Stimulated activated CD4-positive, alpha-beta T cell treated with anti-CD3 and anti-CD28 coated beads, Interleukin-12 subunit alpha, Interleukin-12 subunit beta, amount 100 ng/mL, for 24 hours (primary cell): ENCODE measurements at regions not wholly inside any gene's neighbourhood (a gene's known extent, or its start where the extent isn't known, plus 50 kb on each side); places are given as distances from the start of the nearest gene placed in this dataset.
"Not testable (repeated sequence)": the region's sequence is repeated elsewhere in the genome, so short reads cannot be mapped to it uniquely, and the experiment has no call there.

Experiments
- DNase-seq, 2 experiments: peaks; one replicate each; pipeline ENCODE4 v3.0.0-alpha.2; 2020; ENCODE audit warnings: low read depth in 2 of 2

GRCh38 chr4:14361084-14361483, 641.2 kb upstream of the CPEB2 start:
- no peak for DNase-seq

DNA sequence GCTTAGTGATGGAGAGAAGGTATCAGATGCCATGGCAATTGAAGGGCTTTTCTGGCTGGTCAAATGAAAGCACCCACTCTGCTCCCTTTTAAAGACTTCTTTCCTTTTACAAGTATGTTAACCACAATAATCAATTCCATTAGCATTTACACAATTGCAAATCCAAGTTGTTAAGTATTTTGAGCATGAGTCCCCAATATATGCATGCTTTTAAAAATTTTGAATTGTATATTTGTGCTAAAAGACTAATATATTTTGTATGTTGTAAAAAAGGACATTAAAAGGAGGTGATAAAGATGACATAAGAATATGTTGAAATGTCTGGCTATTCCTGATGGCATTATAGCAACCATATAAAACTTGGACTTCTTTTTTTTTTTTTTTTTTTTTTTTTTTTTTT, 639.9 kb upstream of the CPEB2 start:
- DNase-seq: no peak

DNA sequence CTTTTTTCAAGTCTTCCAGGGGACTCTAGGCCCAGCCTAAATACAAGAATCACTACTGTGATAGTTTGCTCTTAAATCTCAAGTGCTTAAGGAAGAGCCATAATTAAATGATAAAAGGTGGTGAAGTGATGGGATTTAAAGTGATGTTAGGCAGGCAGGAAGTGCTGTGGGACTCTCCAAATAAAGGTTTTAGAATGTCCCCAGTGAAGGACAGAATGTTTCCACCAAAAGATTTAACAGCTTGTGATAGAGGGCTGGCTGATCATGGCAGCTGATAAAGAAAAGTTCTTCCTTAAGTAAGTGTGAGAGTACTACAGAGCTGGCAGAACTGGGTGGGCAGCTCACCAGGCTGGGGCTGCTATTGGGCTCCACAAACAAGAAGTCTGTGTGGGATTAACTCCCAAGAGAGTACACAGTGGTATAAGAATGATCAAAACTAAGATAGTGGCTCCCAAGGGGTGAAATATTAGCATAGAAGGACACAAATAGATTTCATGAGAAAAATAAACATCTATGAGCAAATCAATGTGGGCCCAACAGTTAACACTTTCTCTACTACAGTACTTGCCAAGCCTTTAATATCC, 637.2 kb upstream of the CPEB2 start:
- DNase-seq: no peak

GRCh38 chr4:14368391-14368790, 633.9 kb upstream of the CPEB2 start:
- no peak for DNase-seq

GRCh38 chr4:14371131-14371530, 631.1 kb upstream of the CPEB2 start:
- no peak for DNase-seq

- no peak for DNase-seq
Observed at GRCh38 chr4:14375816-14376215, 626.5 kb upstream of the CPEB2 start.

DNA sequence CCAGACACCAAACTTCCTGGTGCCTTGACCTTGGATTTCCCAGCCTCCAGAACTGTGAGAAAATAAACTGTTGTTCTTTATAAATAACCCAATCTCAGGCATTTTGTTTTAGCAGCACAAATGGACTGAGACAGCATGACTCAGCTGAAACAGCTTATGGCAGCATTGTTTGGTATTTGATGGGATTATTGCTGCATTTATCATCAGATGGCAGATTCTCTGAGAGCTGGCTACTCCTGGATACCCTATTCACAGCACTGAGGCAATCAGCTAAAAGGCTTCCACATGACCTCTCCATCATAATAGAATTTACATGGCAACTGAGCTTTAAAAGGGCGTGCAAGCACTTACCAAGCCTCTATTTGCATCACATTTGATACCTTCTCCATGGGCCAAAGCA, 623.1 kb upstream of the CPEB2 start:
- DNase-seq: no peak

DNA sequence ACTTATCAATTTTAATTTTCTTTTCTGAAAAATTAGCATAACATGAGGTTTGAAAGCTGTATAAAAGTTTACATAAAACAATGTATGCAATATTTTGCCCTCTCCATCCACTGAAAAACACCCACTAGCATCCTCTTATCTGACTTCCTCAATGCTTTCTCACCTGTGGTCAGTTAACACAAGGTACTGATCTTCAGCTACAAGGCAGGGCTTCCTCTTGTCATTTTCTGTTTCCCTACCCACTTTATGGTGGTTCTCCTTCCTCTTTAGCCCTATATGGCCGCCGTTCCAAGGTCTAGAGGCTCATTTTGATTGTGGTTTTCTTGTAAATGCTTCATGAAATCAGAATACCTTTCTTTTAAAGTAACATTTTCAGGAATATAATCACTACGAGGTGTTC, 618.6 kb upstream of the CPEB2 start:
- no peak for DNase-seq

DNA sequence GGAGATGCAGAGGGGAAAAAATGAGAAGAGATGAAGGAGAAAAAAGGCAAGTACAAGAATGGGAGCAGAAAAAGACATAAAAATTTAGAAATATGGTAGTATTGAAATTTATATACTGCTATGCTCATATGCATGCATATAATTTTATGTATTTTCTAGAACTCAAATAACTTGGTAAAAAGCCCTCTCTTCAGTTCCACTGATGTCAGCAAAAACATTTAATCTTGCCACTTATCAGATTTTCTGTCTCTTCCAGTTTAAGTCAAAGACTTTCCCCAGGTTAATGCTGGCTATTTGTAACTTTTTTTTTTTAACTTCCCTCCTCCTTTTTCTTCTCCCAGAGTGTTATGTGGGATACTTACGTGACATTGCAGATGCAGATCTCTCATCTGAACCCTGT, 617.5 kb upstream of the CPEB2 start:
- no peak for DNase-seq

GRCh38 chr4:14386196-14386595, 616.1 kb upstream of the CPEB2 start:
- no peak for DNase-seq

- no peak for DNase-seq
Observed at GRCh38 chr4:14387647-14388046, 614.6 kb upstream of the CPEB2 start.

- no peak for DNase-seq
Observed at GRCh38 chr4:14392378-14392777, 609.9 kb upstream of the CPEB2 start.

DNA sequence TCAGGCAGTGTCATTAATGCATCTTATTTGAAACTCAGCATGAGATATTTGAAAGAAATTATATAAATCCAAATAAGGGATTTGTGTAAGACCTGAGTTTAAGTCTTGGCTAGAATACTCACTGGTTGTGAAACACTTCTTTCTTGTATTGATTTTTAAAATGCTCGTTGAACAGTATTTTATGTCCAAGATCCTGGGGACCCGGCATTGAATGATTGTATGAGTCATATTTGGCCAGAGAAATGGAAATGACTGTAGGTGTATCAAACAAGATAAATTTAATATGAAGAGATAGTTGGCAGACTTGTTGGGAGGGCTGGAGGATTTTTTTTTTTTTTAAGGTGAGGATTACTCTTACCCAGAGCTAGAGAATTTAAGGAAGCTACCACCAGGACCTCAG, 606.1 kb upstream of the CPEB2 start:
- no peak for DNase-seq

GRCh38 chr4:14399848-14400247, 602.4 kb upstream of the CPEB2 start:
- no peak for DNase-seq

- no peak for DNase-seq
Observed at GRCh38 chr4:14400307-14400706, 602.0 kb upstream of the CPEB2 start.

GRCh38 chr4:14403132-14403531, 599.1 kb upstream of the CPEB2 start:
- no peak for DNase-seq

GRCh38 chr4:14404730-14405129, 597.6 kb upstream of the CPEB2 start:
- no peak for DNase-seq

DNA sequence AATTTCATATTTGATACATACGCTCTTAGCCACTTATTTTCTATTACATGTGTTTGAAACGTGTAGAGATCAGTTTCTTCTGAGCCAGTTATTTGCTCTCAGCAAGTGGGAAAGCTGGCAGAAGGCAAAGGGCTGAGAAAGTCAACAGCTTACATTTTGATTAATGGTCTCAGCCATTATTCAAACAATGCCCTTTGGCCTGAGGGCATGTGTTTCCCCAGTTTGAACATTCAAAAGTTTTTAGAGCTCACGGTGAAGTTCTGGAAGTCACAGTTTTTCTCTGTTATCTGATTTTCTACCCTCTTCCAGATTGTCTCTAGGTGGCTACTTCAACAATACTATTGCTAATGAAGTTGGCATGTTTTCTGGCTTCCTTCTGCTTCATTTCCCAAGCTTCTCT, 591.8 kb upstream of the CPEB2 start:
- no peak for DNase-seq

DNA sequence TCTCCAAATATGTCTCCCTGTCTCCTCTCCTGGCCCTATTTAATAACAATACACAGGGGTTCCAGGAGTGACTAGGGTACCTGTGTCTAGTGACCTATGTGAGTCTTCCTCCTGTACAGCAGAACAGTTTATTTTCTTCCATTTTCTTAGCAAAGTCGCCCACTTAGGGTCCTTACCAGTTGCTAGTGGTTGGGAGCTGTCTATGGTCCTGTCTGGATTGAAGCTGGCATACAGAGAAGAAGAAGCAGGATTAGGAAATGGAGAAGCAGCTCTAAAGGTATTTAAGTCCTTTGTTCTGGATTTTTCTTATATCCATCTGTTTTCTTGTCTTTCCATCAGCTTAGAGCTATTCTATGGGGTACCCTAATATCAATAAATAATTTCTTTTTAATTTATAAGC, 587.1 kb upstream of the CPEB2 start:
- DNase-seq: no peak

- no peak for DNase-seq
Observed at GRCh38 chr4:14419516-14419915, 582.8 kb upstream of the CPEB2 start.

- not testable (repeated sequence) for DNase-seq
Observed at GRCh38 chr4:14426297-14426696, 576.0 kb upstream of the CPEB2 start.

GRCh38 chr4:14428125-14428524, 574.2 kb upstream of the CPEB2 start:
- DNase-seq: no peak

GRCh38 chr4:14431155-14432134, 570.8 kb upstream of the CPEB2 start:
- DNase-seq: no peak
